HG02938 (cell line): ENCODE measurements at regions not wholly inside any gene's neighbourhood (a gene's known extent, or its start where the extent isn't known, plus 50 kb on each side); places are given as distances from the start of the nearest gene placed in this dataset.
A peak's percentile ranks its signal among the peaks of the same experiment; 100 is the strongest.
"Not testable (repeated sequence)": the region's sequence is repeated elsewhere in the genome, so short reads cannot be mapped to it uniquely, and the experiment has no call there.

Experiments used
- ATAC-seq: cut with Tn5 transposase; IDR thresholded peaks from one replicate; pipeline ENCODE4 v1.9.1; 2021; ENCODE audit warnings: mild to moderate bottlenecking, moderate library complexity; ENCODE audit not compliant: unreplicated experiment

DNA sequence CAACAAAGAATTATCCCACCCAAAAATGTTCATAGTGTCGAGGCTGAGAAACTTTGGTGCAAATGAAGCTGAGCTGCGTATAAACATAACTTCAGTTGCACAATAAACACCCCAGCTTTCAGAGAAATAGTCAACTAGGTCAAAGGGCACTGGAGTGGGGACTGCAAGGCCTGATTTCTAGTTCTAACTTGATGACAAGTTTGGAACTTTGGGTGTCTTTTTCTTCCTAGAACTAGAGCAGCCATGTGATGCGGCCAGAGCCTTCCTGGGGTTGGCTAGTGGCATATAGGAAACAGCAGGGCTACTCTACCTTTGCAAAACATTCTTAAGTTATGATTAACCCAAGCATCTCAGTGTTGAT lies 298.4 kb upstream of the AMIGO2 start:
- ATAC-seq = no peak

DNA sequence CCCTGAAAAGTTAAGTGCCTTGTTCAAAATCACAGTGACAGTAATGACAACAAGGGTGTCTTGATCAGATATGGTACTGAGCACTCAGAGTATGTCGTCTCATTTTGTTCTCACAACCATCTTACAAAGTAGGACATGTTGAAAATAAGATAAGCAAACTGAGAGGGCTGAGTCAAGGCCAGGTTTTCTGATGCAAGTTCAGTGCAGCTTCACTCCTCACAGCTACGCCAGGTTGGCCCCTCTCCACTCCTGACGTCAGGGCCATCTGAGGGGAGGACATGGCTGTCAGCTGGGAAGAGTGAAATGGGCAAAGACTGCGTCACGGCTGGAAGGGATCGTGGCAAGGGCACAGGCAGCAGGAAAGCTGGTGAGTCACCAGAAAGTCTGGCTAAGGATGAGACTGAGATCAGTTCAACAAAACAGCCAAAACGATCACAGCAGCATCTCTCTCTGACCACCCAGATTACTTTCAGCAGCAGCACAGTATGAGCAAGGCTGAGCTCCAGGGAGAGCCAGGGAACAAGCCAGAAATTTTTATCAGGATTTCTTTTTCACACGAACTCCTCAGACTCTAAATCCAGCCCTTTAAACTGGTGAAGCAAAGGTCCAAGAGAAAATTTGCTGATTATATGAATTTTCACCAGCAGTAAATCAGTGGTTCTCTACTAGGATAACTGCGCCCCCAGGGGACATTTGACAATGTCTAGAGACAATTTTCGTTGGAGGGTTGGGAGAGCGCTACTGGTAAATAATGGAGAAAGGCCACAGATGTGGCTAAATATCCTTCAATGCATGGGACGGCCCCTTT lies 297.9 kb upstream of the AMIGO2 start:
- no peak for ATAC-seq

DNA sequence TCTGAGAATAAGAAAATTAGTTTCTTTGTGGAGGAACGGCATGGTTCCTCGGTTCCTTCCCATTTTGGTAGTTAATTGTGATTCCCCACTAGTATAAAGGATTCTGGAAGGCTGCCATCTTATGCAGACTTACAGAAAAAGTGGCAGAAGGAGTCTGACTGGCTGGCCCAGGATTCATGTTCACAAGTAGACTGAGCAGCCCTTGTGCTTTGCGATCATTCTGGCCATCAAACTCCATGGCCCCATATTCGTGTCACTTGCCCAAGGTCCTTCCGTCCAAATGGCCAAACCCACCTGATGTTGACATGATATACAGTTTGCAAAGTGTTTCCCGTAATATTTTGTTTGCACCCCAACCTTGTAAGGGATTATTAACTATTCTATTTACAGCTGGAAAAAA lies 297.2 kb upstream of the AMIGO2 start:
- no peak for ATAC-seq

DNA sequence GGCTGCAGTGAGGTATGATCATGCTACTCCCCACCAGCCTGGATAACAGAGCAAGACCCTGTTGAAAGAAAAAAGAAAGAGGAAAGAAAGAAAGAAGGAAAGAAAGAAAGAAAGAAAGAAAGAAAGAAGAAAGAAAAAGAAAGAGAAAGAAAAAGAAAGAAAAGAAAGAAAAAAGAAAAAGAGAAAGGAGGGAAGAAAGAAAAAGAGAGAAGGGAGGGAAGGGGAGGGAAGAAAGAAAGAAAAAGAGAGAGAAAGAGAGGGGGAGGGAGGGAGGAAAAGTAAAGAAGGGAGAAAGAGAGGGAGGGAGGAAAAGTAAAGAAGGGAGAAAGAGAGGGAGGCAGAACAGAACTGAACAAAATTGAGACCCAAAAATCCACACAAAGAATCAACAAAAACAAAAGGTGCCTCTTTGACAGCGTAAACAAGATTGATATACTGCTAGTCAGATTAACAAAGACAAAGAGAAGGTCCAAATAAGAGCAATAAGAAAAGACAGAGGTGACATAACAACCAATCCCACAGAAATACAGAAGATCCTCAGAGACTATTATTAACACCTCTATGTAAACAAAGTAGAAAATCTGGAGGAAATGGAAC lies 293.9 kb upstream of the AMIGO2 start:
- no peak for ATAC-seq

DNA sequence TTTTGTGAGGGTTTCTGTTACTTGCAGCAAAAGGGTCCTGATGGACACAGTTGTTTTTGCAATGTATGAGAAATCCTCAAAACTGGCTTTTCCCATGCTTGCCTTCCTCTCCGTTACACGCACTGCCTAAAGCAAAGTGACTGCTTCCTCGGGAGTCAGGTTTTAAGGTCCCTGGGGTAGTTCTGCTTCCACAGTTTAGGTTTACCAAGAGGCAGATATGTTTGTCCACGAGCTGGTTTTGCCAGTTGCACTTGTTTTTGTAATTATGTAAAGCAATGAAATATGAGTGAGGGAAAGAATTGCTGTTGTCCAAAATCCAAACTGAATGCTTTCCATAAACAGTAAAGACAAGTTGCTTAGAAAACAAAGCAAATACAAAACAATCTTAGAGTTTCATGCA lies 290.7 kb upstream of the AMIGO2 start:
- ATAC-seq = no peak

DNA sequence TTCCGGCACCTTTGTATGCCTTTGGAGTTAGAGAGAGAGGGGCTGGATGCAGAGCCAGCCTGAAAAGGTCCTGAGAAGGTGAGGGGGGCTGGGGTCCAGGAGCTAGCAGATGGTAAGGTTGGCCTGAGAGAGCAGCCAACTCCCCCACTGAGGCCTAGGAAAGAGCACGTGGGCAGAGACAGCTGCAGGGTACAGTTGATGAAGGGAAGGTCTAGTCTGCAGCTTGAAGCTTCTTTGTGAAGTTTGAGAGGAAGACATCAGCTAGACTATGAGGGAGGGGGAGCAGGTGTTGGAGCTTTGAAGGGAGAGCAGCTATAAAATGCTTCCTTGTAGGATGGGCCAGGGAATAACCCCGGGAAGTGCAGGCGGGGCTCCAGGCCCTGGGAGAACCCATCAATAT lies 289.3 kb upstream of the AMIGO2 start:
- no peak for ATAC-seq

DNA sequence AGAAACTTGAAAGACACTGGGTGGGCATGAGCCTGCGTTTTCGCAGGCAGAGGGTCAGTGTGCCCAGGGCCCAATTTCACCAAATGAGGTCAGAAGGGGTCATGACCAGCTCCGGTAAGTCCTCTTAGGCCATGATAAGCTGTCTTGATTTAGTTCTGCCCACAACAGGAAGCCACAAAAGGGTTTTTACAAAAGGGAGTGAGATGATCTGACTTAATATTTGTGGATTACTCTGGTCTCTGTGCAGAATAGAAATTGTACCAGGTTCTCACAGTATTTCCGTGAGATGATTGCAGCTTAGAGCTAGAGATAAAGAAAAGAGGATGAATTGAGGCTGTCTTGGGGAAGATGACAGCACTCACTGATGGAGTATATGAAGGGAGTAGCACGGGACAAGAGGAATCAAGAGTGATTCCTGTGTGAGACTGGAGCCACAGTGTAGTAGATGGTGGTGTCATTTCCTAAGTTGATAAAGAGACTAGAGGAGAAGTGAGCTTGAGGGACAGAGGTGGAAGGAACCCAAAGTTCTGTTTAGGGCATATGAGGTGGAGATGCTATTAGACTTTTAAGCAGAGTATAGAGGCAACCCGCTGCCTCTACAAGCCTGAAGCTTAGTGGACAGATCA lies 288.3 kb upstream of the AMIGO2 start:
- no peak for ATAC-seq

DNA sequence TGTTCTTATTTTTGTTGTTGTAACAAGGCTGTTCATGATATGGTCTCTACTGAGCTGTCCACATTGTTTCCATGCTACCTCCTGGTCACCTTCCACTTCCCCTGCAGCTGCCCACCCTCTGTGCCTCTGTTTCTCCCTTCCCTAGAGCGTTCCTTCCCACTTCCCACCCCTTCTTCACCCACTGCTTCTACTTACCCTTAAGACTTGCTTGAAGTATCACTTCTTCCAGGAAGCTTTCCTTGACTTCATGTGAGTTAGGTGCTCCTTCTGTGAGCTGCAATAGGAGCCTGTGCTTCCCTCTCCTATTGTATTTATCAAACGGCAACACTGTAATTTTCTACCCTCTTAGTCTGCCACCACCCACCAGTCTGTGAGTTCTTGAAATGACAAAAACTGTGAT lies 286.8 kb upstream of the AMIGO2 start:
- ATAC-seq = no peak

DNA sequence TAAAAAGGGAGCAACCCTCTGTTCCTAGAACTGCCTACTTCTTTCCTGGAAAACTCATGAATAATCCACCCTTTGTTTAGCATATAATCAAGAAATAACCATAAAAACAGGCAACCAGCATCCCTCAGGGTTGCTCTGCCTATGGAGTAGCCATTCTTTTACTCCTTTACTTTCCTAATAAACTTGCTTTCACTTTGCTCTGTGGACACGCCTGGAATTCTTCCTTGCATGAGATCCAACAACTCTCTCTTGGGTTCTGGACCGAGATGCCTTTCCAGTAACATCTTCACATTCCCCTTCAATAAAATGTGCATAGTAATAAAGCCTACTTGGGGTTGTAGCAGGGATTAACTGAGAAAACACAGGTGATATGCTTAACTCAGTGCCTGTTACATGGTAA lies 286.4 kb upstream of the AMIGO2 start:
- ATAC-seq = no peak

DNA sequence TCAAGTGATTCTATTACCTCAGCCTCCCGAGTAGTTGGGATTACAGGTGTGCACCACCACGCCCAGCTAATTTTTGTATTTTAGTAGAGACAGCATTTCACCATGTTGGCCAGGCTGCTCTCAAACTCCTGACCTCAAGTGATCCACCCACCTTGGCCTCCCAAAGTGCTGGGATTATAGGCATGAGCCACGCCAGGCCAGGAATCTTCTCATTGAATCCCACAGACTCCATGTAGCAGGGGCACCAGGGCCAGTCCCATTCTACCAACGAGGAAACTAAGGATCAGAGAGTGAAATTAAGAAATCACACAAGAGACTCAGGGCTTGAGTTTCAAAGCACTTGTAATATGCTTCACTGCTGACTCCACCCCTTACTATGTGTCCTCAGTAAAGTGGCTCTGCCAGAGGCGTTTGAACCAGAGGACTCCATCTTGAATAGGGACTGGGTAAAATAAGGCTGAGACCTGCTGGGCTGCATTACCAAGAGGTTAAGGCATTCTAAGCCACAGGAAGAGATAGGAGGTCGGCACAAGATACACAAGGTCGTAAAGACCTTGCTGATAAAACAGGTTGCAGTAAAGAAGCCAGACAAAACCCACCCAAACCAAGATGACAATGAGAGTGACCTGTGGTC lies 285.8 kb upstream of the AMIGO2 start:
- not testable (repeated sequence) for ATAC-seq

DNA sequence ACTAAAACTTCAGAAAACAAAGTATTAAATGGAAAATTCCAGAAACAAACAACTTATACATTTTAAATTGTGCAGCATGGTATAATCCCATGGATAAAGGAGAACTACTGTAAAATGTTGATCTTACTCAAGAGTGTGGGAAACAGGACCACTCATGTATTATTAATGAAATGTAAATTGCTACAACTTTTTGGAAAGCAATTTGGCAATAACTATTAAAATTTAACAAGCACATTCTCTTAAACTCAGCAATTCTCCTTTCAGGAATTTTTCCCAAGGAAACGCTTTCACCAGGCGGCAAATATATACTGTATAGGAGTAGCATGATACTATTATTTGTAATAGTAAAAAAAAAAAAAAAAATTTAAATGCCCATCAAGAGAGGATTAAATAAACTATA lies 284.5 kb upstream of the AMIGO2 start:
- no peak for ATAC-seq

DNA sequence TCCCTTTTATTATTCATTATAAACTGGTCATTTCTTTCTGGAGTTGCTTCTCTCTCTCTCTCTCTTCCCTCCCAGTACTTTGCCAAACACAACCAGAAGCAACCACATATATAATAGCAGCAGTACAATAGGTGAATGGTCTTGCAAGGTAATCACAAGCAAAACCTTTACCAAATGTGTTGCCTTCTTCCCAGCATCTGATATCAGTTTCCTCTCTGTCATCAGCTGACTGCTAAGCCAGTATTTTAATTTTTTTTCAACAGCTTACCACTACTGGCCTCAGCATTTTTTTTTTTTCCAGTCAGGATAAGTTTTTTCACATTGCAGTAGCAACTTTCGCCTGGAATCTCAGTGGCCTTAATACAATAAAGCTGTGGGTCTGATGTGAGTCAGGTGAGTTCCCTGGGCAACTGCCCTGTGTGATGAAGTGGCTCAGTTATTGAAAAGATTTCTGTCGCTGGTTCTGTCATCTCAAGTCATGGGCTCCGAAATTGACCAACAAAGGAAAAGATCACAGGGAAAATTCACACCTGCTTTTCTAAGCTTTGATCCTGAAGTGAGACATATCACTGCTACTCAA lies 282.5 kb upstream of the AMIGO2 start:
- no peak for ATAC-seq

DNA sequence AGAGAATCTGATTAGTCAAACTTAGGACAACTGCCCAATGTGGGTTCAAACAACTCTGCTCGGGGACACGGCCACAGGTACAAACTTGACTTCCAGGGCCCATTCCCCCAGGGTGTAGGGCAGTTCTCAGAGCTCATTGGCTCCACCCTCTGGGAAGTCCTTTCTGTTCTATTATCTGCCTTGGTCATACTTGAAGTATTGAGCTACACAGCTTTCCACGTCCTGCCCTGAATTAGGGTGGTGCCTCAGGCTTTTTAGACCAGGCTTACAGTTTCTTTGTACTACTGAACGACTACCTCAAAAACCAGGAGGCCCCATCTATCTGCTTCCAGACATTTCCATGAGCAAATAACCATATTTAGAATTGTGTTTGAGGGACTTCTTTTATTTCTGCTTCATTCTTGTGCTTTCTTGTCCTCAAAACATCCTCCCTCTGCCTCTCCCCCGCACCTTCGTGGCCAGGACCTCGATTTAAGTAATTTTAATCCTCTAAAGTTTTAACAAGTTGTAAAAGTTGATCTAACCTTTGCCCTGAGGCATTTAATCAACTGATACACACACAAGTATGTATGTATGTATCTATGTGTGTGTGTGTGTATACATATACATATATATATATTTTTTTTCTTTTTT lies 281.7 kb upstream of the AMIGO2 start:
- ATAC-seq = peak; percentile 53

DNA sequence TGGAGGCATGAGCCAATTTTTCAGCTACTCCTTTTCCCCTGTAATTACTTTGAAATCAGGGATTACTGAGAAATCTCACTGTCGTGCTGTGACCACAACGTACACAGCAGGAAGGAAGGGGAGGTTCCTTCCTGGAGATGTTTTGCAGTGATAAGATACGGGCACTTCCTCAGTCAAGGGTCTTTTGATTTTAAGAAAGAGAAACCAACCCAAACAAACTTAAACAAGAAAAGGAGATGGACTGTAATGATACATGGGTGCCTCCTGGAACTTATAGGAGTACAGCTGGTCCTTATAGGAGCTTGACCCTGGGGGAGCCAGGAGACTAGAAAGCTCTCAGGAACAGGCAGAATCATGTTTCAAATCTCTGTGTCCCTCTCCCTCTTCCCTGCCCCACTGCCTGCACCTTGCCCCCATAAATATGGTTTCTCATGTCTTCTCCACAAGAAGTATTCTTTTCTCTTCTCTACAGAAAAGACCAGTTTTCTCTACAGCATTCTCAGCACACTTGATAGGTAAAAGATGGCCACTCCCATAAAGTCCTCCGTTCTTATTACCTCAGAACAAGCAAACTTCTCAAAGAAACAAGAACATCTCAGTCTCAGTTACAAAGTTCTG lies 281.1 kb upstream of the AMIGO2 start:
- ATAC-seq = peak; percentile 11

DNA sequence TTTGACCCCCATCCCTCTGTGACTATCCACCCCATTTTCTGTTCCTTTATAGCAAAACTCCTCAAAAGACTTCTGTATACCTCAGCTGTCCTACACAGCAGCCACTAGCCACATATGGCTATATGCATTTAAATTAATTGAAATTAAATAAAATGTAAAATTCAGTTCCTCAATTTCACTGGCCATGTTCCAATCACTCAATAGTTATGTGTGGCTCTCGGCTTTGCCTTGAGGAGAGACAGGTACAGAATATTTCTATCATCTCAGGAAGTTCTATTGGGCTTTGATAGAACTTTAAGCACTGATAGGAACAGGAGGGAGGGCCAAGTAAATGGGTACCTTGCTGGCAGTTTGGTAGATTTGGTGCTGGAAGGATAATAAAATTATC lies 280.3 kb upstream of the AMIGO2 start:
- no peak for ATAC-seq

DNA sequence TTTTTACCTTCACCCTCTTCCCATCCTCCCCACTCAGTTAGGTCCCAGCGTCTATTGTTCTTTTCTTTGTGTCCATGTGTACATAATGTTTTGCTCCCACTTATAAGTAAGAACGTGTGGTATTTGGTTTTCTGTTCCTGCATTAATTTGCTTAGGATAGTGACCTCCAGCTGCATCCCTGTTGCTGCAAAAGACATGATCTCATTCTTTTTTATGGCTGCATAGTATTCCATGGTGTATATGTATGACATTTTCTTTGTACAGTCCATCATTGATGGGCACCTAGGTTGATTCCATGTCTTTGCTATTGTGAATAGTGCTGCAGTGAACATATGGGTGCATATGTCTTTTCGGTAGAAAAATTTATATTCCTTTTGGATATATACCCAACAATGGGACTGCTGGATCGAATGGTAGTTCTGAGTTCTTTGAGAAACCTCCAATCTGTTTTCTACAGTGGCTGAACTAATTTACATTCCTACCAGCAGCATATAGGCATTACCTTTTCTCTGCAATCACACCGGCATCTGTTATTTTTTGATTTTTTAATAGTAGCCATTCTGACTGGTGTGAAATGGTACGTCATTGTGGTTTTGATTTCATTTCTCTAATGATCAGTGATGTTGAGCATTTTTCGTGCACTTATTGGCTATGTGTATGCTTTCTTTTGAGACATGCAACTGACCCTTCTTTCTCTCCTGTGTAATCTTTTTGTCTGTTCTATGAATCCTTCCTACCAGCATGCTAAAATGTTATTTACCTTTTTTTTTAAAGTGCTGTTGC lies 279.7 kb upstream of the AMIGO2 start:
- no peak for ATAC-seq

DNA sequence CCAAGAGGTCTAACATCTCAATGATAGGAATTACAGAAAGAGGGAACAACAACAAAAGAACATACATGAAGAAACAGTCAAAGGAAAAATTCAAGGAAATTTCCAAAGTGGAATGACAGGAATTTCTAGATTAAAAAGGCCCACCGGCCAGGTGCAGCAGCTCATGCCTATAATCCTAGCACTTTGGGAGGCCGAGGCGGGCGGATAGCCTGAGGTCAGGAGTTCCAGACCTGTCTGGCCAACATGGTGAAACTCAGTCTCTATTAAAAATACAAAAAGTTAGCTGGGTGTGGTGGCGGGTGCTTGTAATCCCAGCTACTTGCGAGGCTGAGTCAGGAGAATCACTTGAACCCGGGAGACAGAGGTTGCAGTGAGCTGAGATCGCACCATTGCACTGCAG lies 277.2 kb upstream of the AMIGO2 start:
- not testable (repeated sequence) for ATAC-seq

DNA sequence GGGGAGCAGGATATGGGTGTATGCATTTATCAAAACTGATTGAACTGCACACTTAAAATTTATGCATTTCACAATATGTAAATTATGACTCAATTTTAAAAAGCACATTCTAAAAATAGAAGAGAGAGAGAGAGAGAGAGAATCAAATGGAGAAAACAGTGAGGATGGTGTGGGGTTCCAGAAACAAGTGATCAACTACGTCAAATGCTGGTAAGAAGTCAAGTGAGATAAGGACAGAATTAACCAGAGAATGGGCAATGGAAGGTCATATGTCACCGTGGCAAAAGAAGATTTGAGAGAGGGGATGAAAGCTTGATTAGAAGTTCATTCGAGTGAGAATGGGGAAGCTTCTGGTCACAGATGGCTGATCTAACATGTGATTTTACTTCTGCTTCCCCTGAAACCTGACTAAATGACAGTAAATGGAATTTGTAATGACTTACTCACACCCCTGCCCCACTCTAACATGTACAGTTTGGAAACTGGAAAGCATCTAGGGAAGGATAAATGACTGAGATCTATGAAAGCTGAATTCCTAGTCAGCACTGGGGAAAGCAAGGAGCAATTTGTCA lies 276.5 kb upstream of the AMIGO2 start:
- peak; percentile 86 for ATAC-seq

DNA sequence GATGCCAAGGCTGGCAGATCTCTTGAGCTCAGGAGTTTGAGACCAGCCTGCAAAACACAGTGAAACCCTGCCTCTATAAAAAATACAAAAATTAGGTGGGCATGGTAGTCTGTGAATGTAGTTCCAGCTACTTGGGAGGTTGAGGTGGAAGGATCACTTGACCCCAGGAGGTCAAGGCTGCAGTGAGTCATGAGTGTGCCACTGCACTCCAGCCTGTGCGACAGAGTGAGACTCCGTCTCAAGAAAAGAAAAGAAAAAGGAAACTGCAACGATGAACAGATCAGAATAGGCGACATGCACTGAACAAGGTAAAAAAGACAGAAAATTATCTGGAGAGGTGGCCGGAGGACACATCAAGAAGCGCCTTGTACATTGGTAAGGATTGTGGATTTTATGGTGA lies 273.7 kb upstream of the AMIGO2 start:
- no peak for ATAC-seq

DNA sequence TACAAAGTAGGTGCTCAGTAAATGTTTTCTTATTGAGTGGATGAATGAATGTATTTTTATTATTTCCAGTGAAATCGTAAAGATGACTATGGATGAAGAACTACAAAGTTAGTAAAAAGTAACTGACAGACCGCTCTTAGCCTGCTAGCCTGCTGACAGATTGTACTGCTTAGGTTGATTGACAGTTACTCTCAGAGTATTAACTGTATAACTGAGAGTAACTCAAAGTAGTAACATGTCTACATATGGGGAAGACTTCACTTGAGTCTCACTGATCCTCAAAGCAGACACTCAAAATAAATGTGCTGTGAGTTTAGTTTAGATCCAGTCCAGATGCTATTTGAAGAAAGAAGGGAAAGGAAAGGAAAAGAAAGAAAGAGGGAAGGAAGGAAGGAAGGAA lies 272.3 kb upstream of the AMIGO2 start:
- no peak for ATAC-seq
